Stomach (tissue), 4 donors: ENCODE measurements at regions not wholly inside any gene's neighbourhood (a gene's known extent, or its start where the extent isn't known, plus 50 kb on each side); places are given as distances from the start of the nearest gene placed in this dataset.

Source experiments
- CTCF ChIP-seq, 7 experiments: fragments of 450-650 bp in 4 of 7; fragments of 200-600 bp in 3 of 7; sonication (generic) in 3 of 7; IDR thresholded peaks; one replicate each; pipeline ENCODE4 v1.5.1; 2016 to 2019; ENCODE audit warnings: antibody characterized with exemption in 7 of 7, control low read depth in 2 of 7, mild to moderate bottlenecking in 1 of 7
- POLR2AphosphoS5 ChIP-seq, 3 donors: sonication (generic); formaldehyde crosslinking; IDR thresholded peaks; one replicate each; pipeline ENCODE4 v1.6.1; 2016; ENCODE audit warnings: antibody characterized with exemption in 3 of 3

- no peak for TF ChIP-seq POLR2AphosphoS5 (IDR thresholded peaks at IDR 0.05)
- TF ChIP-seq CTCF (IDR thresholded peaks at IDR 0.05): no peak
Observed at GRCh38 chr18:67997496-67997895, 481.0 kb upstream of the DSEL start.
